Endodermal cell (in vitro differentiated cells): ENCODE measurements at regions not wholly inside any gene's neighbourhood (a gene's known extent, or its start where the extent isn't known, plus 50 kb on each side); places are given as distances from the start of the nearest gene placed in this dataset.

Experiments used
- DNase-seq: peaks from one replicate; pipeline ENCODE4 v3.0.0-alpha.2; 2017
- H3K27ac ChIP-seq: 2 replicates; pipeline ENCODE4 v1.5.1; 2013; ENCODE audit warnings: mild to moderate bottlenecking, low read depth, low read length, moderate library complexity
- H3K27me3 ChIP-seq: 2 replicates; pipeline ENCODE4 v1.6.1; 2013; ENCODE audit warnings: mild to moderate bottlenecking, low read length, moderate library complexity; ENCODE audit not compliant: insufficient read depth, control insufficient read depth, poor library complexity, severe bottlenecking
- H3K36me3 ChIP-seq: 2 replicates; pipeline ENCODE4 v1.7.0; 2013; ENCODE audit warnings: mild to moderate bottlenecking, low read length, moderate library complexity; ENCODE audit not compliant: control insufficient read depth, insufficient read depth
- H3K4me1 ChIP-seq: one replicate; pipeline ENCODE4 v1.7.0; 2013; ENCODE audit warnings: low read length; ENCODE audit not compliant: control insufficient read depth, insufficient read depth
- H3K4me3 ChIP-seq: 2 replicates; pipeline ENCODE4 v1.5.1; 2013; ENCODE audit warnings: mild to moderate bottlenecking, low read length, moderate library complexity
- H3K9ac ChIP-seq: 2 replicates; pipeline ENCODE4 v1.6.1; 2013; ENCODE audit warnings: mild to moderate bottlenecking, low read length, moderate library complexity; ENCODE audit not compliant: poor library complexity, severe bottlenecking; ENCODE audit errors: extremely low read depth
- H3K9me3 ChIP-seq: 2 replicates; pipeline ENCODE4 v1.6.1; 2013; ENCODE audit warnings: mild to moderate bottlenecking, low read length, moderate library complexity; ENCODE audit not compliant: control insufficient read depth
- H3K27ac Mint-ChIP-seq: 2 replicates; pipeline ENCODE4 v1.8.0; 2020; ENCODE audit warnings: mixed read lengths
- H3K27me3 Mint-ChIP-seq: 2 replicates; pipeline ENCODE4 v1.8.0; 2021; ENCODE audit warnings: mild to moderate bottlenecking, mixed read lengths; ENCODE audit not compliant: insufficient read depth
- H3K36me3 Mint-ChIP-seq: 2 replicates; pipeline ENCODE4 v1.8.0; 2020; ENCODE audit warnings: low read depth, mixed read lengths
- H3K4me1 Mint-ChIP-seq: 2 replicates; pipeline ENCODE4 v1.8.0; 2020; ENCODE audit warnings: mixed read lengths
- H3K4me3 Mint-ChIP-seq: 2 replicates; pipeline ENCODE4 v1.8.0; 2020; ENCODE audit warnings: mild to moderate bottlenecking, moderate library complexity, mixed read lengths
- H3K9me3 Mint-ChIP-seq: 2 replicates; pipeline ENCODE4 v1.8.0; 2020; ENCODE audit warnings: mild to moderate bottlenecking, mixed read lengths
- CTCF ChIP-seq: fragments of 200-600 bp; sonication (generic); conservative IDR thresholded peaks from 2 replicates; pipeline ENCODE4 v1.5.0; 2021; ENCODE audit warnings: antibody characterized with exemption, mild to moderate bottlenecking
- WGBS, 2 experiments: methylation state at CpG; one replicate each; pipeline versions ENCODE4 v1.1.5 to v1.1.7; 2013; ENCODE audit warnings: missing lambda C conversion rate in 2 of 2, mixed read lengths in 1 of 2; ENCODE audit not compliant: insufficient coverage in 1 of 2, insufficient read length in 1 of 2; 5-methylcytosine and 5-hydroxymethylcytosine counted together

- Histone ChIP-seq H3K4me1 (peaks cover 6% of the 10 kb centered on the region), H3K27me3 (no peaks in the 10 kb centered on the region), H3K4me3 (no peak overlapping the region), H3K36me3 (no peaks in the 10 kb centered on the region), H3K27ac (no peak overlapping the region), H3K9me3 (no peaks in the 10 kb centered on the region), H3K9ac (no peak overlapping the region)
- Mint-ChIP-seq H3K4me3 (no peak overlapping the region), H3K9me3 (no peaks in the 10 kb centered on the region), H3K27me3 (no peaks in the 10 kb centered on the region), H3K27ac (no peak overlapping the region), H3K36me3 (no peaks in the 10 kb centered on the region), H3K4me1 (peaks cover 27% of the 10 kb centered on the region)
- WGBS, 2 experiments = 97 to 100% methylated on average over 2 of the region's 2 CpGs
- no peak for TF ChIP-seq CTCF
- no peak for DNase-seq
Measured at GRCh38 chr1:182286761-182287160, 104.8 kb downstream of the GLUL start.

- no peak for TF ChIP-seq CTCF
- DNase-seq = no peak
- no peaks in the 10 kb centered on the region for H3K27me3 Mint-ChIP-seq
- WGBS, 2 experiments = 94 to 96% methylated on average over 2 to 3 of the region's 3 CpGs
- no peaks in the 10 kb centered on the region for H3K36me3 Mint-ChIP-seq
- Histone ChIP-seq H3K27me3 (no peaks in the 10 kb centered on the region), H3K36me3 (no peaks in the 10 kb centered on the region), H3K27ac (no peak overlapping the region), H3K4me3 (no peak overlapping the region), H3K9me3 (no peaks in the 10 kb centered on the region), H3K4me1 (no peaks in the 10 kb centered on the region), H3K9ac (no peak overlapping the region)
- H3K4me3 Mint-ChIP-seq = no peak overlapping the region
- H3K9me3 Mint-ChIP-seq = no peaks in the 10 kb centered on the region
- peaks cover 11% of the 10 kb centered on the region for H3K4me1 Mint-ChIP-seq
- no peak overlapping the region for H3K27ac Mint-ChIP-seq
Measured at GRCh38 chr1:182283746-182284544, 107.6 kb downstream of the GLUL start.

- Mint-ChIP-seq H3K9me3 (no peaks in the 10 kb centered on the region), H3K36me3 (no peaks in the 10 kb centered on the region), H3K4me1 (peaks cover 3% of the 10 kb centered on the region), H3K27me3 (no peaks in the 10 kb centered on the region), H3K27ac (no peak overlapping the region), H3K4me3 (no peak overlapping the region)
- no peaks in the 10 kb centered on the region for H3K27me3 ChIP-seq
- no peak overlapping the region for H3K4me3 ChIP-seq
- peak; percentile 36 for TF ChIP-seq CTCF
- H3K36me3 ChIP-seq = no peaks in the 10 kb centered on the region
- H3K4me1 ChIP-seq = no peaks in the 10 kb centered on the region
- no peaks in the 10 kb centered on the region for H3K9me3 ChIP-seq
- no peak overlapping the region for H3K9ac ChIP-seq
- peak; percentile 53 for DNase-seq
- no peak overlapping the region for H3K27ac ChIP-seq
- WGBS, 2 experiments = 81 to 88% methylated on average over 6 of the region's 6 CpGs
Measured at GRCh38 chr1:182281541-182281940, 110.0 kb downstream of the GLUL start.
